ENCODE measurements at regions not wholly inside any gene's neighbourhood (a gene's known extent, or its start where the extent isn't known, plus 50 kb on each side); places are given as distances from the start of the nearest gene placed in this dataset.

GRCh38 chr4:135385830-135386581 lies 1184.4 kb upstream of the PABPC4L start:
- Histone ChIP-seq H3K4me2 (ENCODE audit: low read depth, low read length, poor library complexity, severe bottlenecking) (no peak overlapping the region), H2AFZ (ENCODE audit: low read depth, low read length, severe bottlenecking) (no peak overlapping the region), H4K20me1 (ENCODE audit: low read depth, low read length) (no peaks in the 10 kb centered on the region), H3K4me3 (ENCODE audit: insufficient read depth, low read length, poor library complexity, severe bottlenecking) (no peak overlapping the region), H3K27ac (ENCODE audit: low read depth, low read length) (no peak overlapping the region), H3F3A (ENCODE audit: insufficient read depth) (no peaks in the 10 kb centered on the region), H3K9me3 (ENCODE audit: insufficient read depth, low read length) (no peaks in the 10 kb centered on the region), H3K27me3 (ENCODE audit: low read length) (no peaks in the 10 kb centered on the region), H3K79me2 (ENCODE audit: insufficient read depth, low read length) (no peaks in the 10 kb centered on the region), H3K9me2 (replicated peaks; ENCODE audit: insufficient read depth, low read length) (no peaks in the 10 kb centered on the region), H3K36me3 (ENCODE audit: low read length) (no peaks in the 10 kb centered on the region), H3K9ac (ENCODE audit: low read length) (no peak overlapping the region)
- no peak for TF ChIP-seq EZH2phosphoT487 (conservative IDR thresholded peaks at IDR 0.05; ENCODE audit: low read length)
- TF ChIP-seq CTCF (IDR thresholded peaks at IDR 0.05; ENCODE audit: insufficient read depth, low read length, poor library complexity, severe bottlenecking) = no peak

GRCh38 chr4:135383356-135384288 lies 1182.0 kb upstream of the PABPC4L start:
- Histone ChIP-seq H3K9me3 (ENCODE audit: insufficient read depth, low read length) (no peaks in the 10 kb centered on the region), H3K36me3 (ENCODE audit: low read length) (no peaks in the 10 kb centered on the region), H3K4me3 (ENCODE audit: insufficient read depth, low read length, poor library complexity, severe bottlenecking) (no peak overlapping the region), H3F3A (ENCODE audit: insufficient read depth) (no peaks in the 10 kb centered on the region), H3K9me2 (replicated peaks; ENCODE audit: insufficient read depth, low read length) (no peaks in the 10 kb centered on the region), H4K20me1 (ENCODE audit: low read depth, low read length) (no peaks in the 10 kb centered on the region), H3K79me2 (ENCODE audit: insufficient read depth, low read length) (no peaks in the 10 kb centered on the region), H2AFZ (ENCODE audit: low read depth, low read length, severe bottlenecking) (no peak overlapping the region), H3K27me3 (ENCODE audit: low read length) (no peaks in the 10 kb centered on the region), H3K9ac (ENCODE audit: low read length) (no peak overlapping the region), H3K27ac (ENCODE audit: low read depth, low read length) (no peak overlapping the region), H3K4me2 (ENCODE audit: low read depth, low read length, poor library complexity, severe bottlenecking) (no peak overlapping the region)
- TF ChIP-seq EZH2phosphoT487 (conservative IDR thresholded peaks at IDR 0.05; ENCODE audit: low read length) (no peak), CTCF (IDR thresholded peaks at IDR 0.05; ENCODE audit: insufficient read depth, low read length, poor library complexity, severe bottlenecking) (no peak)

- Histone ChIP-seq H4K20me1 (ENCODE audit: low read depth, low read length) (no peaks in the 10 kb centered on the region), H3K9ac (ENCODE audit: low read length) (no peak overlapping the region), H3K27ac (ENCODE audit: low read depth, low read length) (no peak overlapping the region), H3K79me2 (ENCODE audit: insufficient read depth, low read length) (no peaks in the 10 kb centered on the region), H3K27me3 (ENCODE audit: low read length) (no peaks in the 10 kb centered on the region), H3K4me3 (ENCODE audit: insufficient read depth, low read length, poor library complexity, severe bottlenecking) (no peak overlapping the region), H3K4me2 (ENCODE audit: low read depth, low read length, poor library complexity, severe bottlenecking) (no peak overlapping the region), H3K36me3 (ENCODE audit: low read length) (no peaks in the 10 kb centered on the region), H3K9me3 (ENCODE audit: insufficient read depth, low read length) (no peaks in the 10 kb centered on the region), H3F3A (ENCODE audit: insufficient read depth) (no peaks in the 10 kb centered on the region), H2AFZ (ENCODE audit: low read depth, low read length, severe bottlenecking) (no peak overlapping the region), H3K9me2 (replicated peaks; ENCODE audit: insufficient read depth, low read length) (no peaks in the 10 kb centered on the region)
- no peak for TF ChIP-seq CTCF (IDR thresholded peaks at IDR 0.05; ENCODE audit: insufficient read depth, low read length, poor library complexity, severe bottlenecking)
- TF ChIP-seq EZH2phosphoT487 (conservative IDR thresholded peaks at IDR 0.05; ENCODE audit: low read length) = no peak
Measured at GRCh38 chr4:135382280-135382959, 1180.8 kb upstream of the PABPC4L start.

Measured in SU-DHL-6 (cell line).